ENCODE measurements at regions not wholly inside any gene's neighbourhood (a gene's known extent, or its start where the extent isn't known, plus 50 kb on each side); places are given as distances from the start of the nearest gene placed in this dataset.

DNA sequence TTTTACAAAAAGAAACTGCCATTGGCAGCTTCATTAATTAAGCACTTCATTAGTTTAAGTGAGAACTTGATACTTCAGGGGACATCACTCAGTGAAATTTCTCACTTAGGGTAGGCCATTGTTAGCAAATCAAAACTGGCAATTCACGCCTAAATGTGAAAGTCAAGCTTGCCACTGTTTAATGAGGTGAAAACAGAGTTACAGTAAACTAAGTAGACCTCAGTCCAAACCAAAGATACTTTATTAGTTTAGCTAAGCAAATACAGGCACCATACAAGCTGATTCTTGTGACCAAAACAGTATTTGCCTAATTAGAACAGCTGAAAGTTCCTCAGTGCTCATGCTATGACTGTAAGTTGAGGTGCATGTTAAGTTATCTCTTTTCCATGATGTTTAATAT is 176.5 kb upstream of the CPNE8 start:
- H3K4me3 ChIP-seq (ENCODE audit: control insufficient read depth, low read depth, low read length), result no peak overlapping the region
- TF ChIP-seq CTCF (conservative IDR thresholded peaks at IDR 0.05; ENCODE audit: control insufficient read depth, insufficient read depth, low read depth, low read length), result no peak
- no peak for DNase-seq (ENCODE audit: low read depth)

DNA sequence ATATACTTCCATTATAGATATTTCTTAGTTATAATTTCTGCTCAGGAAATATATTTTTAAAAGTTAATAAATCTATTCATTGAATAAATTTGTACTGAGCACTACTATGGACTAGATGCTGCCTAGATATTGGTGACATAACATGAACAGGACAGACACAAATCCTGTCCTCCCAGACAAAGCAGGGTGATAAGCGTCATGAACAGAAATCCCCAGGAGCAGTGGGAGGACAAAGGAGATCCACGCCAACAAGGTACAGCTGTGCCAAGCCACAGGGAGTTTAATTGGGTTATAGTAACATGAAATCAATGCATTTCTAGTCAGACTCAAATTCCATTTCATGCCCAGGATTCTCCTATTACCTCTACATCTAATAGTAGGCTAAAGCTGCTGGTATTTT is 171.8 kb upstream of the CPNE8 start:
- DNase-seq (ENCODE audit: low read depth), result no peak
- no peak for TF ChIP-seq CTCF (conservative IDR thresholded peaks at IDR 0.05; ENCODE audit: control insufficient read depth, insufficient read depth, low read depth, low read length)
- no peak overlapping the region for H3K4me3 ChIP-seq (ENCODE audit: control insufficient read depth, low read depth, low read length)

- H3K4me3 ChIP-seq (ENCODE audit: control insufficient read depth, low read depth, low read length), result no peak overlapping the region
- TF ChIP-seq CTCF (conservative IDR thresholded peaks at IDR 0.05; ENCODE audit: control insufficient read depth, insufficient read depth, low read depth, low read length), result no peak
- no peak for DNase-seq (ENCODE audit: low read depth)
These were observed 168.7 kb upstream of the CPNE8 start for GRCh38 chr12:39074063-39074462.

DNA sequence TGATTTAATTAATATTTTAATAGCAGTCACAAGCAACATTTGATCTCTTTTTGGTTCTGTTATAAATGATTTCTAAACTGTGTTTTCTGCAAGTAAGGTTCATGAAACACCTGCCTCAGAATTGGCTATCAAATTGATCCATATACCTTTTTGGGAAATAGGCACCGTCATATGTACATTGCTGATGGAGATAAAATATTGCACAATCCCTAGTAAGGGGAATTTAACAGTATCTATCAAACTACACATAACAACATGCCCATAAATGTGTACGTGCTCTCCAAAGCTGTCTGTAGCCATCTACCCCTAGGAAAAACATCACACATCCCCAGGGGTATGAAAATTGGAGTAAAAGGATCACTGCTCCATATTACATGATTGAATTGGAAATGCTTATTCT is 167.3 kb upstream of the CPNE8 start:
- H3K4me3 ChIP-seq (ENCODE audit: control insufficient read depth, low read depth, low read length), result no peak overlapping the region
- DNase-seq (ENCODE audit: low read depth), result no peak
- TF ChIP-seq CTCF (conservative IDR thresholded peaks at IDR 0.05; ENCODE audit: control insufficient read depth, insufficient read depth, low read depth, low read length), result no peak

DNA sequence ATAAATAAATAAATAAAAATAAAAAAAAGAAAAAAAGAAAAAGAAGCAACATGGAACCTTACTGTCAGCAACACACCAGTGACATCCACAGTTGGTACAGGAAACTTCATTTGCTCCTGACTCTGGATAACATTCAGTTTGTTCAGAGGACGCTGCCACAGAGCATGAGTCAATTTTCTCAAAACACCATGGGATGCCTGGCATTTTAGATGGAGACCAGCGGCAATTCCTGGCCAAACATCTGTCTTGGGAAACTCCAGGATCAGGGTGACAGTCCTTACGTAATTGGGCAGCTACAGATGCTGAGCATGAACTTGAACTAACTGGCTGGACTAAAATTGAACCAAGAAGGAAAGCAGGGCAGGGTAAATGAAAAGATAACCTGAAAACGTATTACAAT is 166.2 kb upstream of the CPNE8 start:
- no peak overlapping the region for H3K4me3 ChIP-seq (ENCODE audit: control insufficient read depth, low read depth, low read length)
- TF ChIP-seq CTCF (conservative IDR thresholded peaks at IDR 0.05; ENCODE audit: control insufficient read depth, insufficient read depth, low read depth, low read length), result no peak
- no peak for DNase-seq (ENCODE audit: low read depth)

GRCh38 chr12:39070775-39071174 is 165.4 kb upstream of the CPNE8 start:
- no peak overlapping the region for H3K4me3 ChIP-seq (ENCODE audit: control insufficient read depth, low read depth, low read length)
- DNase-seq (ENCODE audit: low read depth), result no peak
- TF ChIP-seq CTCF (conservative IDR thresholded peaks at IDR 0.05; ENCODE audit: control insufficient read depth, insufficient read depth, low read depth, low read length), result no peak

- DNase-seq (ENCODE audit: low read depth), result no peak
- no peak for TF ChIP-seq CTCF (conservative IDR thresholded peaks at IDR 0.05; ENCODE audit: control insufficient read depth, insufficient read depth, low read depth, low read length)
- no peak overlapping the region for H3K4me3 ChIP-seq (ENCODE audit: control insufficient read depth, low read depth, low read length)
These were observed 160.1 kb upstream of the CPNE8 start for GRCh38 chr12:39065455-39065854.

Measured in fibroblast of mammary gland (primary cell).